ENCODE measurements at regions not wholly inside any gene's neighbourhood (a gene's known extent, or its start where the extent isn't known, plus 50 kb on each side); places are given as distances from the start of the nearest gene placed in this dataset.

GRCh38 chr13:79936368-79937136 is 404.4 kb downstream of the SPRY2 start:
- no peak for TF ChIP-seq EZH2 (IDR thresholded peaks at IDR 0.05; ENCODE audit: low read depth, unreplicated experiment)
- TF ChIP-seq ZNF114 (CRISPR knock-in tag; IDR thresholded peaks at IDR 0.05): no peak
- TF ChIP-seq POLR2AphosphoS5 (IDR thresholded peaks at IDR 0.05; ENCODE audit: low read depth): no peak
- no peak for TF ChIP-seq CTCF (conservative IDR thresholded peaks at IDR 0.05; ENCODE audit: low read depth in 2 of 2)
- TF ChIP-seq EZH2phosphoT487 (IDR thresholded peaks at IDR 0.05; ENCODE audit: unreplicated experiment): no peak
- no peak for TF ChIP-seq STAT1 (IDR thresholded peaks at IDR 0.05; ENCODE audit: unreplicated experiment)
- no peak for TF ChIP-seq REST (IDR thresholded peaks at IDR 0.05; ENCODE audit: unreplicated experiment)
- TF ChIP-seq CREB1 (CRISPR knock-in tag; IDR thresholded peaks at IDR 0.05; ENCODE audit: low read depth): no peak
- no peak for TF ChIP-seq JUNB (IDR thresholded peaks at IDR 0.05; ENCODE audit: unreplicated experiment)
- no peak for TF ChIP-seq ETS1 (IDR thresholded peaks at IDR 0.05)
- no peak for TF ChIP-seq ZNF331 (CRISPR knock-in tag; IDR thresholded peaks at IDR 0.05; ENCODE audit: low read depth)
- TF ChIP-seq NANOG (IDR thresholded peaks at IDR 0.05; ENCODE audit: borderline replicate concordance): no peak

Measured in GM23338 (cell line).